HG03039 (cell line): ENCODE measurements at regions not wholly inside any gene's neighbourhood (a gene's known extent, or its start where the extent isn't known, plus 50 kb on each side); places are given as distances from the start of the nearest gene placed in this dataset.
"Not testable (repeated sequence)": the region's sequence is repeated elsewhere in the genome, so short reads cannot be mapped to it uniquely, and the experiment has no call there.

Source experiments
- ATAC-seq: cut with Tn5 transposase; IDR thresholded peaks from one replicate; pipeline ENCODE4 v1.9.1; 2021; ENCODE audit warnings: mild to moderate bottlenecking, moderate library complexity; ENCODE audit not compliant: unreplicated experiment

GRCh38 chr12:42742716-42743115 lies 153.2 kb upstream of the PRICKLE1 start:
- ATAC-seq: no peak

GRCh38 chr12:42741771-42742510 lies 152.4 kb upstream of the PRICKLE1 start:
- ATAC-seq: no peak

DNA sequence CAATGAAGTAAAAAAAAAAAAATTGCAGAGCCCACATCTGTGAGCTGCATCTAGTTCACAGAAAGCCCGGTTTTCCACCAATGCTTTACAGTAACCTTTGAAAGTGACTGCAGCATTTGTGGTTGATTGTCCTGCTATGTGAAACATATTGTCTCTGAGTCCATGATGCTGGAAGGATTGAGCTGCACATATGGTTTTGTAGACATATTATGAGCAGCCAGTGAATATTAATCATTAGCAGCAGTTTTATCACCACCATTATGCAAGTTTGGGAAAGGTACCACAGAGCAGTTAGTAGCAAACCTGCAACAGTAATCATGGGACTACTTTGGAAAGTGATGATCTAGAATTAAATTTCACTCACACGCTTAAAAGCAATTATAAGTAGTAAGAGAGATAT lies 151.5 kb upstream of the PRICKLE1 start:
- no peak for ATAC-seq

DNA sequence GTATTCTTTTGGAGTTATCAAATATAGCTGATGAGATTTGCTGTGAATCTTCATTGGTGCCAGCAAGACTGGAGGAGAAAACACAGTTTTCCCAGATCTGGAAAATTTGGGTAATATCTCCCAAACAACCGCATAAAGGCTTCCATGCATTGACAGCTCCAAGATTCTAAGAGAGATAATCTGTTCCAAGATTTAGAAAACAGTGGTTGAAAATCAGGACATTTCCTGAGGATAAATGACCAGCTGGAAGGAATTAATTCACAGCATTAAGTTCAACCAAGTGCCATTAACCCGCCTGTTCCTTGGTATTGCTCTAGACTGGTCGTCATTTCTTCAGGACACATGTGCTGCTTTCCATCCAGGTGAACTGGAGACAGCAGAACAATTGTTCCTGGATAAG lies 147.9 kb upstream of the PRICKLE1 start:
- ATAC-seq: no peak

GRCh38 chr12:42735861-42736361 lies 146.4 kb upstream of the PRICKLE1 start:
- no peak for ATAC-seq

- ATAC-seq: no peak
Measured at GRCh38 chr12:42733911-42734310, 144.4 kb upstream of the PRICKLE1 start.

GRCh38 chr12:42732908-42733411 lies 143.4 kb upstream of the PRICKLE1 start:
- ATAC-seq: no peak

DNA sequence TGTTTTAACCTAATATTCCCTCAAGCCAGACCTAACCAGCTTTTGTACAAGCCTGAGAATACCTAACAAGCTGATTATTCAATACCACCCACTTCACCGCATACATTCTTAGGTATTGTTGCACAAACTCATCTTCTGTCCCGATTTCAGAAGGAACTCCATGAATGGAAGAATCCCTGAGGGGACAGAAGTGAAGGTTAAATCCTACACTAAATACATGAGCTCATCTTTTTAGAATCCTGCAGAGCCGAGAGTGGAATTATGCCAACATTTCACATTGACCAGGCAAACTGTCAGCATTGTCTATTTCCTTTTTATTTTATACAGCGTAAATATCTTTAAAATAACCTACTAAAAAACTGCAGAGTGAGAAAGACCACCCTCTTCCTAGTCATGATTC lies 140.7 kb upstream of the PRICKLE1 start:
- no peak for ATAC-seq

GRCh38 chr12:42729535-42729900 lies 140.0 kb upstream of the PRICKLE1 start:
- no peak for ATAC-seq

DNA sequence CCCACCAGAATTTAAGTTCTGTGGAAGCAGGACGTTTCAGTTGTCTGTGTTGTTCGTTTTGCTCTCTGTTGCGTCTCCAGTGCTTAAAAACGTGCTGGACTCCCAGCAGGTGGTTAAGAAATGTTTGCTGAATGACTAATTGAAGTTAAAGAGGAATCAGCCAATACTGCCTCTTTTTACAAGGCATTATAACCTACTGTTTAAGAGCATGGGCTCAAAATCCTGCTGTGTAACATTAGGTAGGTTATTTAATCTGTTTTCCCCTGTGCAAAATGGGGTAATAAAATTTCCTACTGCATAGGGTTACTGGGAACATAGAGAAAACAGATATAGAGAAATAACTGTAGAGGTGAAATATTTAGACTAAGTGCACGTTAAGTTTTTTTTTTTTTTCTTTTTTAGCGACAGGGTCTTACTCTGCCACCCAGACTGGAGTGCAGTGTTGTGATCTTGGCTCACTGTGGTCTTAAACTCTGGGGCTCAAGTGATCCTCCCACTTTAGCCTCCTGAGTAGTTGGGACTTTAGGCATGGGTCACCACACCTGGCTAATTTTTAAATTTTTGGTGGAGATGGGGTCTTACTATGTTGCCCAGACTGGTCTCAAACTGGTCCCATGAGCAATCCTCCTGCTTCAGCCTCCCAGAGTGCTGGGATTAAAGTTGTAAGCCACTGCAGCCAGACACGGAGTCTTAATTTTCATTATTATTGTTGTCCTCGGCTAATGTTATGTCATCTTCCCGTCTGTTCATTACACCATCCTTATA lies 139.4 kb upstream of the PRICKLE1 start:
- no peak for ATAC-seq

DNA sequence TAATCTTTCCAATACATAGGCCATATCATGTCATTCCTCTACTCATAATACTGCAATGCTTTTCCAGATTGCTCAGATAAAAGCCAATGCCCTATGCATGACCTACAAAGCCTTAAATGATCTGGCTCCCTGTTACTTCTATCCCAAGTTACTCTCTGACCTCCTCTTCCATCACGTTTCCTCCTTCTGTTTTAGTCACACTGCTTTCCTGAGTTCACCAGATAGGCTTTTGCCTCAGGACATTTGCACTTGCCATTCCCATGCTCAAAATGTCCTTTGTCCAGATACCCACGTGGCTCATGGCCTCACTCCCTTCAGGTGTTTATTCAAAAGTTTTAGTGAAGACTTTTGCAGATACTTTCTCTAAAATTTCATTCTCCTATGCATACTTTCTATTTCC lies 138.7 kb upstream of the PRICKLE1 start:
- ATAC-seq: no peak

DNA sequence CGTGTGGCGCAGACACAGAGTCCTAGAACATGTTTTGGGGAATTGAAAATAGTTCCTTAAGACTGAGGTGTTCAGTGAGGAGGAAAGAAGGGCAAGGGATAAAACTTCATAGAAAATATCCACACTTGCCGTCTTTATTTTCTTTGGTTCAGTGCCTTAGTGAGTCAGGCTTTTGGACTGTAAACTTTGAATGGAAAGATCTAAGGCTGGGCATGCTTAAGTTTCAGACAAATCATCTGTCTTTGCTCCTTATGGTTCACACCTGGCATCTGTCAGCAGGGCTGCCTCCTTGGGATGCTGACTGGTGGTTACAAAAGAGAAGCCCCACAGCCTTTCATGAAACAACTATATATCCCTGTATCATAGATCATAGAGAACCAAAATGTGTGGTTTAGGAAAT lies 136.3 kb upstream of the PRICKLE1 start:
- ATAC-seq: no peak

DNA sequence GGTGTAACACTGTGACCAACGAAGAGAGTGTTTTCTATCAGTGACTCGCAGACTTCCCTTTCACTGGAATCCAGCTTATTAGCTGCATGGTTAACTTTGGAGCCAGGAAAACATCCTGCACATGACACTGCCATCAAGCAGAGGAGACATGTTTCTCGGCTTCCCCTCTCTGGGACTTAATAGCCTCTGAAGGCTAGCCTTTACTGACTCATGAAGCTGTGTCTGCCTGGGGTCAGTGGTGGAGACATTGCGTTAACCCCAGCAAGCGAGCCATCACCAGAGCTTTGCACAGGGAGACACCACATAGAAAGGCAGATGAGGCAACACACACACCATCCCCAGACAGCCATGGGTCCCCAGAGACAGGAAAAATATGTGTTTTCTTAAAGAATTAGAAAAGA lies 126.9 kb upstream of the PRICKLE1 start:
- ATAC-seq: no peak

GRCh38 chr12:42713566-42713965 lies 124.0 kb upstream of the PRICKLE1 start:
- not testable (repeated sequence) for ATAC-seq

GRCh38 chr12:42708374-42708773 lies 118.8 kb upstream of the PRICKLE1 start:
- not testable (repeated sequence) for ATAC-seq

DNA sequence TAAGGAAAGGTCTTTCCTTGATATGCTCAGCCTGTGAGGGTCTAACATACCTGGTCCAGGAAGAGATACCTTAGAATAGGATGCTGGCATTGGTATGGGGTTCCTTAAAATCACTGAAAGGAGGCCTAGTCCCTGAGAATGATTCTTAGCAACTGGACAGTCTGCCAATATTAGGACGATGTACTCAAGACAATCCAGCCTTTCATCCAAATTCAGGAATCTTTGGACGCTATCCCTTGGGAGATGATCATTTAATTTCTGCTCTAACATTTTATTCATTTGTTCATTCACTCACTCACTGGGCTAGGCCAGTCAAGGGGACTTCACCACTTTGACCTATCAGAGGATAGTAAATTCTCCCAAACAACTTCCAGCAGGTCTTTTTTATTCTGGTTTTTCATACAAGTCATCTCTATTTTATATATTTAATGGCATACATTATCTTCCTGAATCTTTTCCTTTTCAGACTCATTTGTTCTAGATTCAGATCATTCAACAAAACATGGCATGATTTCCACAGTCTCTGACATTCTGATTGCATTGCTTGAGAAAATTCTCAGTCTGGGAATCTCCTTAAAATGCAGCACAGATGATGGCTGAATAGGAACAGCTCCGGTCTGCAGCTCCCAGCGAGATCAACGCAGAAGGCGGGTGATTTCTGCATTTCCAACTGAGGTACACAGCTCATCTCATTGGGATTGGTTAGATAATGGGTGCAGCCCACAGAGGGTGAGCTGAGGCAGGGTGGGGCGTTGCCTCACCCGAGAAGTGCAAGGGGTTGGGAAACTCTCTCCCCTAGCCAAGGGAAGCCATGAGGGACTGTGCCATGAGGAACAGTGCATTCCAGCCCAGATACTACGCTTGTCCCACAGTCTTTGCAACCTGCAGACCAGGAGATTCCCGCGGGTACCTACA lies 118.0 kb upstream of the PRICKLE1 start:
- ATAC-seq: no peak

DNA sequence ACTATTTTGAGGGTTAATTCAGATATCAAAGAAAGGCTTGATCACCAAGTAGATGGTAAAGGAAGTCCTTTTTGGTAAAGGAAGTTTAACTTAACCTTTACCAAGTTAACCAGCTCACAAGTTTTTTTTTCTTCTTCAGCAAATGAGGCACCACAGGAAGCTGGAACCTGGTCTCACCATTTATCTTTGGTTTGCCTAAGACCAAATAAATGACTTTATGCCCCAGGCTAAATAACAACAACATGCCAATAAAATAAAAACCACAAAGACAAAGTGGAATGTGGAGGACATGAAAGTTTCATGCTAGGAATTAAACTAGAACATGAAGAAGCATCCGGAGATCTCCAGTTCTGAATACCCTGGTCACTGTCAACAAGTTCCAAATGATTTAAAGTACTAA lies 116.8 kb upstream of the PRICKLE1 start:
- ATAC-seq: no peak

GRCh38 chr12:42705863-42706262 lies 116.3 kb upstream of the PRICKLE1 start:
- ATAC-seq: no peak

DNA sequence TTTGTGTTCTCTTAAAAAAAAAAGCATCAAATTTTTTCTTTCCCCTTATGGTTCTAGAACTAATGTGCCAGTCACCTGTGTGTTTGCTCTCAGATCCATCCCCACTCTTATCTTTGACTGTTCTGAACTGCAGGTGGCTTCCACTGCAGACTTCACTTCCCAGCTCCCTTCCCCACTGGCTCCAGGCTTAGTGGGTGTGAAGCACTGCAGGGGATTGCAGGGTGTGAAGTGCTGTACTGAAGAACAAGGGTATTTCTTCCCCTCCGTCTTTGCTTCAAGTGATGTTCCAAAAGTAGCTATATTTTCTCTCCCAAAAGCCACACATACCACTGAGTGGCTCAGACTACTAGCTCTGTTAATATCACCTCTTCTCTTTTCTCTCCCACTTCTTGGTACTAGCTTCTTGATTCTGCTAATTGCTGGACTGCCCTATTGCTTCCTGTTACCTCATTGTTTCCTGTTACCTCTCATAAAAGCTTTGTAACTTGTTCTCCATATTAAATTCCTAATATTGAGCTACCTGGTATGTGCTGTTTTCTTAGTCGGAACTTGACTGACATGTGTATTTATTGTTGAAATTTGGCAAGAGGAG lies 115.4 kb upstream of the PRICKLE1 start:
- ATAC-seq: no peak

DNA sequence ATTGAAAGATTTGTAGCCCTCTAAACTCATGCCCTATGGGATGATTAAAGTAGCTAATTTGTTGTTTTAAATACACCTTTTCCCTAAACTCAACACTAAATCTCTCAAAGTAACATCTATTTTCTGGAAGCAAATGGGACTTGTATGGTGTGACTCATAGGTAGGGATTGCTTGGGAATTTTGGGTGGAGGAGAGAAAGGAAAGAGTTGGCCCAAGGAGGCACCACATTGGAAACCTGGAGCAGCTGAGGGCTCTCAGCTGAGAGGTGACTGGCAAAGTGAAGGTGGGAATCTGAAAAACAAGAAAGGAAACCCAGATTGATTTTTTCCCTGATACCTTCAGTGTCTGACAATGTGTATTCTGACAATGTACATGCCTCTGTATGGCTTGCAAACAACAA lies 114.8 kb upstream of the PRICKLE1 start:
- ATAC-seq: no peak

DNA sequence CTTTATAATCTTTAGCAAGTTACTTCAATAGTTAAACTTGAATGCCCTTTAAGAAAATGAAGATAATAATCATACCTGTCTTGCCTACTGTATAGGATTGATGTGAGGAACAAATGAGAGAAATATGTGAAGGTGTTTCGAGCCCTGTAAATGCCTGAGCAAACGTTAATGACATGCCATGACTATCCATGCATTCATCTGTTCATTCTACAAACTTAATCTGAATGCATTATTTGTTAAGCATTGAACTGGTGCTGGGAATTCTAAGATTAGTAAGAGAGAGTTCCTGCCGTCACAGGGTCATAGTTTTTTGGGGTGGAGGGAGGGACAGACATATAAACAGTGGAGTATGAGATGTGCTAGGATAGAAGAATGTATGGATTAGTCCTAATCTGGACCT lies 111.5 kb upstream of the PRICKLE1 start:
- ATAC-seq: no peak
